ENCODE measurements at regions not wholly inside any gene's neighbourhood (a gene's known extent, or its start where the extent isn't known, plus 50 kb on each side); places are given as distances from the start of the nearest gene placed in this dataset.
"Not testable (repeated sequence)": the region's sequence is repeated elsewhere in the genome, so short reads cannot be mapped to it uniquely, and the experiment has no call there.

- H3K9me3 Mint-ChIP-seq, CTCF ChIA-PET: not testable (repeated sequence)
These were observed 347.3 kb downstream of the CNTNAP3B start for GRCh38 chr9:41781899-41782298.

GRCh38 chr9:41779897-41780406 lies 349.3 kb downstream of the CNTNAP3B start:
- H3K4me3 Mint-ChIP-seq, DNase-seq, H3K4me1 Mint-ChIP-seq, H3K27ac Mint-ChIP-seq, CTCF ChIA-PET, H3K27me3 Mint-ChIP-seq, H3K36me3 Mint-ChIP-seq, H3K9me3 Mint-ChIP-seq: not testable (repeated sequence)

More at GRCh38 chr9:41781899-41782298, 347.3 kb downstream of the CNTNAP3B start:
- H3K27me3 Mint-ChIP-seq, H3K36me3 Mint-ChIP-seq, DNase-seq, H3K4me1 Mint-ChIP-seq, H3K4me3 Mint-ChIP-seq, H3K27ac Mint-ChIP-seq: not testable (repeated sequence)

GRCh38 chr9:41779192-41779591 lies 350.0 kb downstream of the CNTNAP3B start:
- CTCF ChIA-PET, H3K27ac Mint-ChIP-seq, DNase-seq, H3K9me3 Mint-ChIP-seq, H3K27me3 Mint-ChIP-seq, H3K4me1 Mint-ChIP-seq, H3K4me3 Mint-ChIP-seq, H3K36me3 Mint-ChIP-seq: not testable (repeated sequence)

GRCh38 chr9:41778535-41779071 lies 350.6 kb downstream of the CNTNAP3B start:
- H3K9me3 Mint-ChIP-seq, H3K4me3 Mint-ChIP-seq, H3K27me3 Mint-ChIP-seq, H3K27ac Mint-ChIP-seq, H3K36me3 Mint-ChIP-seq, H3K4me1 Mint-ChIP-seq, DNase-seq, CTCF ChIA-PET: not testable (repeated sequence)

- CTCF ChIA-PET: not testable (repeated sequence)
These were observed 351.7 kb downstream of the CNTNAP3B start for GRCh38 chr9:41777536-41777935.

GRCh38 chr9:41772541-41772940 lies 356.7 kb downstream of the CNTNAP3B start:
- DNase-seq, H3K27ac Mint-ChIP-seq, H3K4me3 Mint-ChIP-seq, H3K27me3 Mint-ChIP-seq, CTCF ChIA-PET, H3K36me3 Mint-ChIP-seq, H3K4me1 Mint-ChIP-seq, H3K9me3 Mint-ChIP-seq: not testable (repeated sequence)

More at GRCh38 chr9:41777536-41777935, 351.7 kb downstream of the CNTNAP3B start:
- H3K9me3 Mint-ChIP-seq, H3K4me3 Mint-ChIP-seq, DNase-seq, H3K27me3 Mint-ChIP-seq, H3K27ac Mint-ChIP-seq, H3K4me1 Mint-ChIP-seq, H3K36me3 Mint-ChIP-seq: not testable (repeated sequence)

- H3K27me3 Mint-ChIP-seq, CTCF ChIA-PET, H3K4me3 Mint-ChIP-seq, H3K27ac Mint-ChIP-seq, H3K4me1 Mint-ChIP-seq, DNase-seq, H3K9me3 Mint-ChIP-seq, H3K36me3 Mint-ChIP-seq: not testable (repeated sequence)
These were observed 357.5 kb downstream of the CNTNAP3B start for GRCh38 chr9:41771693-41772092.

GRCh38 chr9:41754822-41755221 lies 374.4 kb downstream of the CNTNAP3B start:
- H3K36me3 Mint-ChIP-seq, H3K27me3 Mint-ChIP-seq, H3K4me1 Mint-ChIP-seq, CTCF ChIA-PET, H3K4me3 Mint-ChIP-seq, DNase-seq, H3K27ac Mint-ChIP-seq, H3K9me3 Mint-ChIP-seq: not testable (repeated sequence)

GRCh38 chr9:41754403-41754802 lies 374.8 kb downstream of the CNTNAP3B start:
- H3K4me3 Mint-ChIP-seq, H3K9me3 Mint-ChIP-seq, H3K27ac Mint-ChIP-seq, H3K27me3 Mint-ChIP-seq, CTCF ChIA-PET, H3K36me3 Mint-ChIP-seq, DNase-seq, H3K4me1 Mint-ChIP-seq: not testable (repeated sequence)

GRCh38 chr9:41741897-41742296 lies 387.3 kb downstream of the CNTNAP3B start:
- H3K4me3 Mint-ChIP-seq, CTCF ChIA-PET, H3K27ac Mint-ChIP-seq, H3K9me3 Mint-ChIP-seq, DNase-seq, H3K36me3 Mint-ChIP-seq, H3K27me3 Mint-ChIP-seq, H3K4me1 Mint-ChIP-seq: not testable (repeated sequence)

GRCh38 chr9:41741173-41741572 lies 388.1 kb downstream of the CNTNAP3B start:
- H3K4me1 Mint-ChIP-seq, H3K9me3 Mint-ChIP-seq, H3K27me3 Mint-ChIP-seq, DNase-seq, H3K27ac Mint-ChIP-seq, CTCF ChIA-PET, H3K36me3 Mint-ChIP-seq, H3K4me3 Mint-ChIP-seq: not testable (repeated sequence)

- H3K27me3 Mint-ChIP-seq, H3K27ac Mint-ChIP-seq, DNase-seq, H3K36me3 Mint-ChIP-seq, H3K9me3 Mint-ChIP-seq, H3K4me3 Mint-ChIP-seq, CTCF ChIA-PET, H3K4me1 Mint-ChIP-seq: not testable (repeated sequence)
These were observed 390.5 kb downstream of the CNTNAP3B start for GRCh38 chr9:41738681-41739080.

GRCh38 chr9:41699190-41699589 lies 430.0 kb downstream of the CNTNAP3B start:
- H3K4me1 Mint-ChIP-seq, H3K27me3 Mint-ChIP-seq, H3K27ac Mint-ChIP-seq, CTCF ChIA-PET, DNase-seq, H3K36me3 Mint-ChIP-seq, H3K4me3 Mint-ChIP-seq, H3K9me3 Mint-ChIP-seq: not testable (repeated sequence)

GRCh38 chr9:41697080-41697479 lies 432.1 kb downstream of the CNTNAP3B start:
- H3K9me3 Mint-ChIP-seq, H3K4me3 Mint-ChIP-seq, H3K27ac Mint-ChIP-seq, H3K27me3 Mint-ChIP-seq, H3K36me3 Mint-ChIP-seq, DNase-seq, CTCF ChIA-PET, H3K4me1 Mint-ChIP-seq: not testable (repeated sequence)

- CTCF ChIA-PET, H3K4me1 Mint-ChIP-seq, H3K36me3 Mint-ChIP-seq, DNase-seq, H3K27ac Mint-ChIP-seq, H3K27me3 Mint-ChIP-seq, H3K9me3 Mint-ChIP-seq, H3K4me3 Mint-ChIP-seq: not testable (repeated sequence)
These were observed 449.9 kb downstream of the CNTNAP3B start for GRCh38 chr9:41679312-41679711.

GRCh38 chr9:41663497-41664036 lies 465.7 kb downstream of the CNTNAP3B start:
- H3K4me1 Mint-ChIP-seq, CTCF ChIA-PET, H3K27me3 Mint-ChIP-seq, H3K9me3 Mint-ChIP-seq, H3K36me3 Mint-ChIP-seq, H3K27ac Mint-ChIP-seq, DNase-seq, H3K4me3 Mint-ChIP-seq: not testable (repeated sequence)

Data from activated naive CD4-positive, alpha-beta T cell treated with anti-CD3 and anti-CD28 coated beads, Interleukin-2, amount 10 ng/mL, durations not matched to agents 7 days and 5 days (primary cell).